Suprapubic skin (tissue), 4 donors: ENCODE measurements at regions not wholly inside any gene's neighbourhood (a gene's known extent, or its start where the extent isn't known, plus 50 kb on each side); places are given as distances from the start of the nearest gene placed in this dataset.
"Not testable (repeated sequence)": the region's sequence is repeated elsewhere in the genome, so short reads cannot be mapped to it uniquely, and the experiment has no call there.

Experiments
- DNase-seq, 2 donors: peaks; one replicate each; pipeline ENCODE4 v3.0.0-alpha.2; 2019; ENCODE audit warnings: low spot score in 2 of 2
- H3K27ac ChIP-seq: fragments of 200-600 bp; sonication (generic); one replicate; pipeline ENCODE4 v1.5.1; 2019
- H3K27me3 ChIP-seq: fragments of 200-600 bp; sonication (generic); one replicate; pipeline ENCODE4 v1.5.1; 2019
- H3K36me3 ChIP-seq: fragments of 200-600 bp; sonication (generic); one replicate; pipeline ENCODE4 v1.5.1; 2019
- H3K4me1 ChIP-seq: fragments of 200-600 bp; sonication (generic); one replicate; pipeline ENCODE4 v1.5.1; 2019
- H3K4me3 ChIP-seq: fragments of 200-600 bp; sonication (generic); one replicate; pipeline ENCODE4 v1.5.1; 2019; ENCODE audit warnings: mild to moderate bottlenecking
- H3K9me3 ChIP-seq: fragments of 200-600 bp; sonication (generic); one replicate; pipeline ENCODE4 v1.5.1; 2019
- EP300 ChIP-seq: sonication (generic); formaldehyde crosslinking; IDR thresholded peaks from one replicate; pipeline ENCODE4 v1.6.1; 2017; ENCODE audit warnings: antibody characterized with exemption
- POLR2A ChIP-seq, 2 donors: fragments of 450-650 bp; IDR thresholded peaks; one replicate each; pipeline ENCODE4 v1.6.1; 2017; ENCODE audit warnings: antibody characterized with exemption in 2 of 2, mild to moderate bottlenecking in 2 of 2, moderate library complexity in 2 of 2
- POLR2AphosphoS5 ChIP-seq, 3 donors: sonication (generic); formaldehyde crosslinking; IDR thresholded peaks; one replicate each; pipeline ENCODE4 v1.6.1; 2017; ENCODE audit warnings: antibody characterized with exemption in 3 of 3
- WGBS: methylation state at CpG from one replicate; pipeline ENCODE4 v1.1.5; 2018; 5-methylcytosine and 5-hydroxymethylcytosine counted together
- TF ChIP-seq, protein P1 (sequence below), 2 donors: fragments of 200-600 bp in 1 of 2; fragments of 450-650 bp in 1 of 2; sonication (generic) in 1 of 2; IDR thresholded peaks; one replicate each; pipeline ENCODE4 v1.5.1; 2016 to 2019; ENCODE audit warnings: antibody characterized with exemption in 2 of 2, mild to moderate bottlenecking in 1 of 2, moderate library complexity in 1 of 2

DNA sequence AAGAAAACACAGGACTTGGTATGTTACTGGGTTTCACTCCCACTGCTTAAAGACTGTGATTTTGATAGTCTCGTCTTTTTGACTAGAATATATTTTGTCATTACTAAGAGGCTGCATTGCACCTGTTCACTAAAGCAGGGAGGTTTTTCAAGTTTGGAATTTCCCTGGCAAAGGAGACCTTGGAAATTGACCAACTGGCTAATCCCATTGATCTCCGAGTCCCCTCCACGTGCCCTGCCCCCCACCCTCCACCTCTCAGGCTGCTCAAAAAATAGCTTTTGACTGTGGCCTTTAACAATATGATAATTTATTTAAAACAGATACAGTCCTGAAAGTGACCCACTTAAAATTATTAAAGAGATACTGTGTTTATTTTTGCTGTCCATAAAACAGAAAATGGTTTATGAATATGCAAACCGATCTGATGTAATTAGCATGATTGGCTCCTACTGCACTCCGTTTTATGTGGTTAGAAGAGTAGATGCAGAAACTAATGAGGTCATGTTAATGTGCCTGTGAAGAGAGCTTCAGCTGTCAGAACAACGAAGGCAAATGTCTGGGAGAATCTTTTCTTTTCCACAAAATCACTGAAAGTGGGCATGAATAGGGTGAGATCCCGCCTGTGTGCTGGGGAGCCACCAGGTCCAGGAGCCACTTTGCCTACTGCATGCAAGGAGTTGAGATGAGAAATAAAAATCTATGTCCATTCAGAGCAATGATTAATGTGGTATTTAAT is 361.5 kb downstream of the RRAGC start:
- Histone ChIP-seq H3K27ac (no peak overlapping the region), H3K4me3 (no peak overlapping the region), H3K9me3 (no peaks in the 10 kb centered on the region), H3K36me3 (no peaks in the 10 kb centered on the region), H3K27me3 (peaks cover 15% of the 10 kb centered on the region), H3K4me1 (peaks cover 10% of the 10 kb centered on the region)
- WGBS: 42% methylated on average over 7 of the region's 7 CpGs
- no peak for DNase-seq
- TF ChIP-seq, protein P1, sequence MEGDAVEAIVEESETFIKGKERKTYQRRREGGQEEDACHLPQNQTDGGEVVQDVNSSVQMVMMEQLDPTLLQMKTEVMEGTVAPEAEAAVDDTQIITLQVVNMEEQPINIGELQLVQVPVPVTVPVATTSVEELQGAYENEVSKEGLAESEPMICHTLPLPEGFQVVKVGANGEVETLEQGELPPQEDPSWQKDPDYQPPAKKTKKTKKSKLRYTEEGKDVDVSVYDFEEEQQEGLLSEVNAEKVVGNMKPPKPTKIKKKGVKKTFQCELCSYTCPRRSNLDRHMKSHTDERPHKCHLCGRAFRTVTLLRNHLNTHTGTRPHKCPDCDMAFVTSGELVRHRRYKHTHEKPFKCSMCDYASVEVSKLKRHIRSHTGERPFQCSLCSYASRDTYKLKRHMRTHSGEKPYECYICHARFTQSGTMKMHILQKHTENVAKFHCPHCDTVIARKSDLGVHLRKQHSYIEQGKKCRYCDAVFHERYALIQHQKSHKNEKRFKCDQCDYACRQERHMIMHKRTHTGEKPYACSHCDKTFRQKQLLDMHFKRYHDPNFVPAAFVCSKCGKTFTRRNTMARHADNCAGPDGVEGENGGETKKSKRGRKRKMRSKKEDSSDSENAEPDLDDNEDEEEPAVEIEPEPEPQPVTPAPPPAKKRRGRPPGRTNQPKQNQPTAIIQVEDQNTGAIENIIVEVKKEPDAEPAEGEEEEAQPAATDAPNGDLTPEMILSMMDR (IDR thresholded peaks at IDR 0.05): no peak
- TF ChIP-seq POLR2AphosphoS5 (IDR thresholded peaks at IDR 0.05) (no peak), EP300 (no peak), POLR2A (IDR thresholded peaks at IDR 0.05) (no peak)

DNA sequence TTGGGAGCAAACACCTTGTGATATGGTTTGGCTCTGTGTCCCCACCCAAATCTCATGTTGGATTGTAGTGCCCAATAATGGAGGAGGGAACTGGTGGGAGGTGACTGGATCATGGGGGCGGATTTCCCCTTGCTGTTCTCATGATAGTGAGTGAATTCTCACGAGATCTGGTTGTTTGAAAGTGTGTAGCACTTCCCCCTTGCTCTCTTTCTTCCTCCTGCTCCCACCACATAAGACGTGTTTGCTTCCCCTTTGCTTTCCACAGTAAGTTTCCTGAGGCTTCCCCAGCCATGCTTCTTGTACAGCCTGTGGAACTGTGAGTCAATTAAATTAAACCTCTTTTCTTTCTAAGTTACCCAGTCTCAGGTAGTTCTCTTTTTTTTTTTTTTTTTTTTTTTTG is 366.3 kb downstream of the RRAGC start:
- not testable (repeated sequence) for H3K4me3 ChIP-seq, DNase-seq, H3K36me3 ChIP-seq, H3K9me3 ChIP-seq, H3K27ac ChIP-seq, H3K27me3 ChIP-seq, H3K4me1 ChIP-seq
- WGBS: 77% methylated on average over 3 of the region's 3 CpGs

DNA sequence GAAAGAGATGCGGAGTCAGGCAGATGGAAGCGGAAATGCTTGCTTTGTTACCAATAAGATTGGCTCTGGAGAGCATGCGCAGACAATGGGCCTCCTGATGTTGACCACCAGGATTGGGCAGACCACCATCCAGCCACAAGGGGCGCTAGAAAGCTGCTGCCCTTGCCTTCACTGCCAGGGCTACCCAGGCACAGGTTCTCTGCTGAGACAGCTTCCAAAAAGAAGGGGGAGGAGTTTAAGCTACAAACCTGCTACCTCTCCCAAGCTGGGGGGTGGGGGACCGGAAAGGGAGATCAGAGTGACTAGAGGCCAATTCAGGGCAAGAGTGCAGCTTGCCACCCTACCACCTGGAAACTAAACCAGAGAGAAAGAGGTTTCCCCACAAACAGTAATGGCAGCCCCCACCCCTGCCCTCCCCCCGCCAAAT is 369.7 kb downstream of the RRAGC start:
- TF ChIP-seq POLR2A (IDR thresholded peaks at IDR 0.05): no peak
- TF ChIP-seq, protein P1 (IDR thresholded peaks at IDR 0.05): peak in 1 of 2 donors; percentile 32
- TF ChIP-seq POLR2AphosphoS5 (IDR thresholded peaks at IDR 0.05): no peak
- no peak for TF ChIP-seq EP300
- WGBS: 54% methylated on average over 6 of the region's 6 CpGs
- Histone ChIP-seq H3K4me3 (no peak overlapping the region), H3K27me3 (peaks cover 3% of the 10 kb centered on the region), H3K4me1 (no peaks in the 10 kb centered on the region), H3K36me3 (no peaks in the 10 kb centered on the region), H3K9me3 (no peaks in the 10 kb centered on the region), H3K27ac (no peak overlapping the region)
- no peak for DNase-seq

DNA sequence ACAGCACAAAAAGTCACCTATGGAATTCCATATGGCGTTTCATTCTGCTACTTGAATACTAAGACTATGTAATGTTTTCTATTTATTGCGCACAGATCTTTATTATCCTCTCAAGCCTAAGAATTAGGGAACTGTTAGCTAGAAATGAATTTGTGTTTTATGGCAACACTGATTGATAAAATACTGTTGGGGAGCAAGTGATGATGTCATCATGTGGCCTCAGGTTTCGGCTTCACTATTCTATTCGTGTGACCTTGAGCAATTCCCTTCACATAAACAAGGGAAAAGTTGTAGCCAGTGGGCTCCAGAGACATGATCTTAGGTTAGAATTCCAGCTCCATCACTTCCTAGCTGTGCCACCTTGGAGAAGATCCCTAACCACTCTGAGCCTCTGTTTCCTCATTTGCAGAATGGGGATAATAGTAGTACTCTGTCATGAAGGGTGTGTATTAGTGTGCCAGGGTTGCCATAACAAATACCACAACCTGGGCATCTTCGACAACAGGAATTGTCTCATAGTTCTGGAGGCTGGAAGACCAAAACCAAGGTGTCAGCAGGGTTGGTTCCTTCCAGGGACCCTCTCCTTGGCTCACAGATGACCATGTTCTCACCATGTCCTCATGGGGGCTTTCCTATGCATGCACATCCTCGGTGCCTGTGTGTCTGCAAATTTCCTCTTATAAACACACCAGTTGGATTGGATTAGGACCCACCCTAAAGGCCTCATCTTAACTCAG is 371.2 kb downstream of the RRAGC start:
- Histone ChIP-seq H3K9me3 (no peaks in the 10 kb centered on the region), H3K4me1 (no peaks in the 10 kb centered on the region), H3K36me3 (no peaks in the 10 kb centered on the region), H3K27ac (no peak overlapping the region), H3K27me3 (peaks cover 6% of the 10 kb centered on the region), H3K4me3 (no peak overlapping the region)
- WGBS: 95% methylated on average over 6 of the region's 6 CpGs
- no peak for DNase-seq
- TF ChIP-seq, protein P1 (IDR thresholded peaks at IDR 0.05): no peak
- TF ChIP-seq EP300 (no peak), POLR2AphosphoS5 (IDR thresholded peaks at IDR 0.05) (no peak), POLR2A (IDR thresholded peaks at IDR 0.05) (no peak)

DNA sequence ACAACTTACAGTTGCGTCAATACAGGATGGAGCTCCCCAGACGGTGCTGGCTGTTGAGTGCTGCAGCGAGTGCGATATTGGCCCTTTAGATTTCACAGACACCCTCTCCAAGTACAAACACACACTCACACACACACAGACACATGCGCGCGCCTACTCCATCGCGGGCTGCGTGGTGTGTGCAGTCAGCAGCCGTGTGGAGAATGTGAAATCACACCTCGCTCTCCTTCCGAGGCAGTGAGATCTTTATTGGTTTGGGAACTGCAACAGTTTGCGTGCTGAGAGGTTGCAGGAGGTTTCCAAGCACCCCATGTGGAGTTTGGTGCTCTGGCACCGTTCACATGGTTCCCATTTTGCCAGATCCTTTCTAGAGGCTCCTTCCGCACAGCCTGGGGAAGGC is 372.2 kb downstream of the RRAGC start:
- Histone ChIP-seq H3K27ac (no peak overlapping the region), H3K9me3 (no peaks in the 10 kb centered on the region), H3K36me3 (no peaks in the 10 kb centered on the region), H3K4me3 (no peak overlapping the region), H3K4me1 (no peaks in the 10 kb centered on the region), H3K27me3 (peaks cover 6% of the 10 kb centered on the region)
- TF ChIP-seq, protein P1 (IDR thresholded peaks at IDR 0.05): no peak
- whole genome bisulfite sequencing: 94% methylated on average over 11 of the region's 16 CpGs
- no peak for DNase-seq
